ENCODE measurements at regions not wholly inside any gene's neighbourhood (a gene's known extent, or its start where the extent isn't known, plus 50 kb on each side); places are given as distances from the start of the nearest gene placed in this dataset.

GRCh38 chr10:21199501-21199900 is 302.4 kb upstream of the NEBL start:
- Histone ChIP-seq H3K9me3 (ENCODE audit: control insufficient read depth, low read length) (peaks cover 14% of the 10 kb centered on the region), H3K23ac (ENCODE audit: low read length in 2 of 2) (no peak overlapping the region), H3K36me3 (ENCODE audit: control insufficient read depth in 1 of 2, insufficient read depth in 2 of 2, low read depth in 1 of 2, low read length in 2 of 2) (no peaks in the 10 kb centered on the region), H2BK15ac (ENCODE audit: low read depth, poor library complexity, severe bottlenecking) (no peak overlapping the region), H3K27me3 (ENCODE audit: control insufficient read depth in 1 of 2, insufficient read depth in 1 of 2, low read length in 2 of 2) (peaks cover 2 to 8% of the 10 kb centered on the region in 2 experiments), H2AFZ (ENCODE audit: low read depth, low read length) (no peak overlapping the region), H3K4ac (ENCODE audit: low read depth in 1 of 2, low read length in 2 of 2) (no peak overlapping the region), H2BK12ac (ENCODE audit: low read length in 2 of 2) (no peak overlapping the region), H3K4me3 (ENCODE audit: insufficient read depth in 1 of 2, low read depth in 1 of 2, low read length in 2 of 2) (no peak overlapping the region), H3K79me1 (replicated peaks; ENCODE audit: low read length, poor library complexity, severe bottlenecking) (no peaks in the 10 kb centered on the region), H3K9ac (ENCODE audit: low read length) (no peak overlapping the region), H3K18ac (ENCODE audit: low read depth in 1 of 2, low read length in 2 of 2) (no peak overlapping the region), H2BK5ac (ENCODE audit: low read depth, low read length, poor library complexity, severe bottlenecking) (no peak overlapping the region), H3K4me1 (ENCODE audit: control insufficient read depth, insufficient read depth, low read depth, low read length) (no peaks in the 10 kb centered on the region), H2AK5ac (ENCODE audit: low read length, severe bottlenecking) (no peak overlapping the region), H4K8ac (ENCODE audit: low read length) (no peak overlapping the region), H3K27ac (ENCODE audit: low read length, poor library complexity, severe bottlenecking) (no peak overlapping the region), H4K91ac (ENCODE audit: low read length) (no peak overlapping the region), H2BK120ac (ENCODE audit: low read depth, low read length) (no peak overlapping the region), H3K14ac (ENCODE audit: low read length in 2 of 2) (no peak overlapping the region), H3K4me2 (ENCODE audit: low read length, poor library complexity, severe bottlenecking) (no peak overlapping the region)
- no peak for DNase-seq

- Histone ChIP-seq H3K4me3 (ENCODE audit: insufficient read depth in 1 of 2, low read depth in 1 of 2, low read length in 2 of 2) (no peak overlapping the region), H4K91ac (ENCODE audit: low read length) (no peak overlapping the region), H3K36me3 (ENCODE audit: control insufficient read depth in 1 of 2, insufficient read depth in 2 of 2, low read depth in 1 of 2, low read length in 2 of 2) (no peaks in the 10 kb centered on the region), H3K9me3 (ENCODE audit: control insufficient read depth, low read length) (peaks cover 14% of the 10 kb centered on the region), H2BK15ac (ENCODE audit: low read depth, poor library complexity, severe bottlenecking) (no peak overlapping the region), H3K23ac (ENCODE audit: low read length in 2 of 2) (no peak overlapping the region), H3K18ac (ENCODE audit: low read depth in 1 of 2, low read length in 2 of 2) (no peak overlapping the region), H2BK120ac (ENCODE audit: low read depth, low read length) (no peak overlapping the region), H3K14ac (ENCODE audit: low read length in 2 of 2) (no peak overlapping the region), H2AK5ac (ENCODE audit: low read length, severe bottlenecking) (no peak overlapping the region), H4K8ac (ENCODE audit: low read length) (no peak overlapping the region), H3K4me2 (ENCODE audit: low read length, poor library complexity, severe bottlenecking) (no peak overlapping the region), H3K4ac (ENCODE audit: low read depth in 1 of 2, low read length in 2 of 2) (no peak overlapping the region), H3K4me1 (ENCODE audit: control insufficient read depth, insufficient read depth, low read depth, low read length) (no peaks in the 10 kb centered on the region), H2BK12ac (ENCODE audit: low read length in 2 of 2) (no peak overlapping the region), H3K9ac (ENCODE audit: low read length) (no peak overlapping the region), H3K27ac (ENCODE audit: low read length, poor library complexity, severe bottlenecking) (no peak overlapping the region), H2AFZ (ENCODE audit: low read depth, low read length) (no peak overlapping the region), H3K27me3 (ENCODE audit: control insufficient read depth in 1 of 2, insufficient read depth in 1 of 2, low read length in 2 of 2) (no peaks in the 10 kb centered on the region), H2BK5ac (ENCODE audit: low read depth, low read length, poor library complexity, severe bottlenecking) (no peak overlapping the region), H3K79me1 (replicated peaks; ENCODE audit: low read length, poor library complexity, severe bottlenecking) (no peaks in the 10 kb centered on the region)
- 61% methylated on average over 3 of the region's 3 CpGs for WGBS
- DNase-seq = no peak
Observed at GRCh38 chr10:21197838-21198237, 300.7 kb upstream of the NEBL start.

DNA sequence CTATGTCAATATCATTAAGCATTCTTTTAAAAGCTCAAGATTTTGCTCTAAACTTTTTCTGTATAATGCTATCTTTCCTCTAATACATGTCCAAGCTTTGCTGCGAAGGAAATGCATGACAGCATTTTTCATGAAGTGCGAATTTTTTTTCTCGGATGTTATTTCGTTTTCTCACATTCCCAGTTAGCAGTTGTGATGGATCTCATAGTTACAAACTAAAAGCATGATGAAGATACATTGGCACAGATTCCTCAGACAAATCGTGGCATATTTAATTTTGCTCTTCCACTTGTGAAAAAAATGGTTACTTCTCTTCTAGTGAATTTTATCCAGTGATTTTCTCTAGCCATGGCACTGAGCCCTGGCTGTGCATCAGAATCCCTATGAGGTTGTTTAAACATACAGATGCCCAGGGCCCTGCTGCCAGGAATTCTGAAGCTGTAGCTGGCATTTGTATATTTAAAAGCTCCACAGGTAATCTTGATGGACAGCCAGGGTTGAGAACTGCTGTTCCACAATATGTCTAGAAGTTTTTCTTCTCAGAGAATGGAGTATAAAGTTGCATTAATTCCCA is 299.8 kb upstream of the NEBL start:
- H3K18ac ChIP-seq (ENCODE audit: low read depth in 1 of 2, low read length in 2 of 2) = no peak overlapping the region
- no peak overlapping the region for H2BK12ac ChIP-seq (ENCODE audit: low read length in 2 of 2)
- no peak overlapping the region for H3K14ac ChIP-seq (ENCODE audit: low read length in 2 of 2)
- no peak overlapping the region for H3K9ac ChIP-seq (ENCODE audit: low read length)
- H3K36me3 ChIP-seq (ENCODE audit: control insufficient read depth in 1 of 2, insufficient read depth in 2 of 2, low read depth in 1 of 2, low read length in 2 of 2) = no peaks in the 10 kb centered on the region
- H2BK15ac ChIP-seq (ENCODE audit: low read depth, poor library complexity, severe bottlenecking) = no peak overlapping the region
- H3K27ac ChIP-seq (ENCODE audit: low read length, poor library complexity, severe bottlenecking) = no peak overlapping the region
- H3K27me3 ChIP-seq (ENCODE audit: control insufficient read depth in 1 of 2, insufficient read depth in 1 of 2, low read length in 2 of 2) = no peaks in the 10 kb centered on the region
- no peak for DNase-seq
- no peak overlapping the region for H3K4ac ChIP-seq (ENCODE audit: low read depth in 1 of 2, low read length in 2 of 2)
- H3K9me3 ChIP-seq (ENCODE audit: control insufficient read depth, low read length) = peaks cover 14% of the 10 kb centered on the region
- H2AFZ ChIP-seq (ENCODE audit: low read depth, low read length) = no peak overlapping the region
- no peak overlapping the region for H2BK120ac ChIP-seq (ENCODE audit: low read depth, low read length)
- H4K8ac ChIP-seq (ENCODE audit: low read length) = no peak overlapping the region
- no peaks in the 10 kb centered on the region for H3K4me1 ChIP-seq (ENCODE audit: control insufficient read depth, insufficient read depth, low read depth, low read length)
- no peak overlapping the region for H4K91ac ChIP-seq (ENCODE audit: low read length)
- no peak overlapping the region for H3K23ac ChIP-seq (ENCODE audit: low read length in 2 of 2)
- no peak overlapping the region for H2BK5ac ChIP-seq (ENCODE audit: low read depth, low read length, poor library complexity, severe bottlenecking)
- H3K79me1 ChIP-seq (replicated peaks; ENCODE audit: low read length, poor library complexity, severe bottlenecking) = no peaks in the 10 kb centered on the region
- no peak overlapping the region for H3K4me3 ChIP-seq (ENCODE audit: insufficient read depth in 1 of 2, low read depth in 1 of 2, low read length in 2 of 2)
- WGBS = 96% methylated on average over 5 of the region's 5 CpGs
- no peak overlapping the region for H3K4me2 ChIP-seq (ENCODE audit: low read length, poor library complexity, severe bottlenecking)
- H2AK5ac ChIP-seq (ENCODE audit: low read length, severe bottlenecking) = no peak overlapping the region

- Histone ChIP-seq H2BK15ac (ENCODE audit: low read depth, poor library complexity, severe bottlenecking) (no peak overlapping the region), H3K27me3 (ENCODE audit: control insufficient read depth in 1 of 2, insufficient read depth in 1 of 2, low read length in 2 of 2) (no peaks in the 10 kb centered on the region), H3K79me1 (replicated peaks; ENCODE audit: low read length, poor library complexity, severe bottlenecking) (no peaks in the 10 kb centered on the region), H3K4ac (ENCODE audit: low read depth in 1 of 2, low read length in 2 of 2) (no peak overlapping the region), H2BK5ac (ENCODE audit: low read depth, low read length, poor library complexity, severe bottlenecking) (no peak overlapping the region), H3K36me3 (ENCODE audit: control insufficient read depth in 1 of 2, insufficient read depth in 2 of 2, low read depth in 1 of 2, low read length in 2 of 2) (no peaks in the 10 kb centered on the region), H2BK120ac (ENCODE audit: low read depth, low read length) (no peak overlapping the region), H3K18ac (ENCODE audit: low read depth in 1 of 2, low read length in 2 of 2) (no peak overlapping the region), H3K14ac (ENCODE audit: low read length in 2 of 2) (no peak overlapping the region), H4K91ac (ENCODE audit: low read length) (no peak overlapping the region), H3K27ac (ENCODE audit: low read length, poor library complexity, severe bottlenecking) (no peak overlapping the region), H3K9me3 (ENCODE audit: control insufficient read depth, low read length) (peaks cover 14% of the 10 kb centered on the region), H2BK12ac (ENCODE audit: low read length in 2 of 2) (no peak overlapping the region), H2AK5ac (ENCODE audit: low read length, severe bottlenecking) (no peak overlapping the region), H2AFZ (ENCODE audit: low read depth, low read length) (no peak overlapping the region), H4K8ac (ENCODE audit: low read length) (no peak overlapping the region), H3K4me1 (ENCODE audit: control insufficient read depth, insufficient read depth, low read depth, low read length) (no peaks in the 10 kb centered on the region), H3K4me2 (ENCODE audit: low read length, poor library complexity, severe bottlenecking) (no peak overlapping the region), H3K9ac (ENCODE audit: low read length) (no peak overlapping the region), H3K4me3 (ENCODE audit: insufficient read depth in 1 of 2, low read depth in 1 of 2, low read length in 2 of 2) (no peak overlapping the region), H3K23ac (ENCODE audit: low read length in 2 of 2) (no peak overlapping the region)
- WGBS = 100% methylated on average over 1 of the region's 1 CpG
- no peak for DNase-seq
Observed at GRCh38 chr10:21195252-21195651, 298.1 kb upstream of the NEBL start.
